Astrocyte (in vitro differentiated cells and primary cell): ENCODE measurements at regions not wholly inside any gene's neighbourhood (a gene's known extent, or its start where the extent isn't known, plus 50 kb on each side); places are given as distances from the start of the nearest gene placed in this dataset.

ENCODE experiments used
- EZH2 ChIP-seq: IDR thresholded peaks from 2 replicates; pipeline ENCODE4 v1.6.1; 2012; ENCODE audit warnings: mild to moderate bottlenecking, low read length, inconsistent platforms; ENCODE audit not compliant: insufficient read depth
- TF ChIP-seq, protein P1 (sequence below): IDR thresholded peaks from 2 replicates; pipeline ENCODE4 v1.5.1; 2011; ENCODE audit warnings: low read depth, mild to moderate bottlenecking, inconsistent platforms, low read length, moderate library complexity; ENCODE audit not compliant: insufficient read depth

DNA sequence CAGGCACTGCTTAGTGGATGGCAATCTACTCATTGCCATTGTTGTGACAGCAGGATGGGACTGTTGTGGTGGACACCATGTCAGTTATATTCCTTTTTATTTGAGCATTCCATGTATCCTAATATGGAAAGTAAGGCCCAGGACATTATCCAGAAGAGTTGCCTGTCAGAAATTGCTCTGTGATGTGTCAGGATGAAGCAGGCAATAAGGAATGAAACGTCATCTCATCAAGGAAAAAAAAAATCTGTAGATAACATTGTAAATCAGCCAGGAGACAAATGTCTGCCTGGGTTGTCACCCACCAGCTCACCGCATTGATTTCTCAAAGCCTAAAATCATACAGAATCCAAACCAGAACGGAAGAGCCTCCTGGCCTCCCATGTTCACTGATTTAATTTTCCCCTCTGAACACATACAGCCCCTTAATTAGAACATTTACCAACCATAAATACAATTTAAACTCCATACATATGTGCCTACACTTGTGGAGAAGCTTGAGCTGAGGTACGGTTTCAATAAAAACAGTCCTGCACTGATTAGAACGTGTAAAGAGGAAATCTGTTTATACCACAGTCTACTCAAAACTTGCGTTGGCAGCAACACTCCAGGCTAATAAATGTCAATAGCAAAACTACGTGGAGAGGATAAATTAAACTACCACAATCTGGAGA, 73.9 kb downstream of the FOXD1 start:
- TF ChIP-seq, protein P1, sequence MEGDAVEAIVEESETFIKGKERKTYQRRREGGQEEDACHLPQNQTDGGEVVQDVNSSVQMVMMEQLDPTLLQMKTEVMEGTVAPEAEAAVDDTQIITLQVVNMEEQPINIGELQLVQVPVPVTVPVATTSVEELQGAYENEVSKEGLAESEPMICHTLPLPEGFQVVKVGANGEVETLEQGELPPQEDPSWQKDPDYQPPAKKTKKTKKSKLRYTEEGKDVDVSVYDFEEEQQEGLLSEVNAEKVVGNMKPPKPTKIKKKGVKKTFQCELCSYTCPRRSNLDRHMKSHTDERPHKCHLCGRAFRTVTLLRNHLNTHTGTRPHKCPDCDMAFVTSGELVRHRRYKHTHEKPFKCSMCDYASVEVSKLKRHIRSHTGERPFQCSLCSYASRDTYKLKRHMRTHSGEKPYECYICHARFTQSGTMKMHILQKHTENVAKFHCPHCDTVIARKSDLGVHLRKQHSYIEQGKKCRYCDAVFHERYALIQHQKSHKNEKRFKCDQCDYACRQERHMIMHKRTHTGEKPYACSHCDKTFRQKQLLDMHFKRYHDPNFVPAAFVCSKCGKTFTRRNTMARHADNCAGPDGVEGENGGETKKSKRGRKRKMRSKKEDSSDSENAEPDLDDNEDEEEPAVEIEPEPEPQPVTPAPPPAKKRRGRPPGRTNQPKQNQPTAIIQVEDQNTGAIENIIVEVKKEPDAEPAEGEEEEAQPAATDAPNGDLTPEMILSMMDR, result no peak
- no peak for TF ChIP-seq EZH2
